ENCODE measurements at regions not wholly inside any gene's neighbourhood (a gene's known extent, or its start where the extent isn't known, plus 50 kb on each side); places are given as distances from the start of the nearest gene placed in this dataset.

DNA sequence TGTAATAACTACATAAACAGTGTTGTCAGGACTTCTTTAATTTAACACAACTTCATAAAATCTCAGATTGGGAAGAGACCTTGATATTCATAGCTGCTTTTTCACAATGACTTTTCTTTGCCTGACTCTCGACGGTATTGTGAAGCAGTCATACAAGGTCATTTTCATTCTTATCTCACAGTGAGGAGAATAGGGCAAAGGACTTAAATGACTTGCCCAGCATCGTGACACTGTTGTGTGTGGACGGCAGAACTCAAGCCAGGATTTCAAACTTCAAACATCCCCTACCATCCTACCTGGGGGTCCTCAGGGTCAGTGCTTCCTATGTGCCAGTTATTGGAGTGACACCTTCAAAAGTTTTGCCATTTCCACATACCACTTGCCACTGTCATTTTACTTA, 138.5 kb upstream of the GDF10 start:
- TF ChIP-seq, protein P1, sequence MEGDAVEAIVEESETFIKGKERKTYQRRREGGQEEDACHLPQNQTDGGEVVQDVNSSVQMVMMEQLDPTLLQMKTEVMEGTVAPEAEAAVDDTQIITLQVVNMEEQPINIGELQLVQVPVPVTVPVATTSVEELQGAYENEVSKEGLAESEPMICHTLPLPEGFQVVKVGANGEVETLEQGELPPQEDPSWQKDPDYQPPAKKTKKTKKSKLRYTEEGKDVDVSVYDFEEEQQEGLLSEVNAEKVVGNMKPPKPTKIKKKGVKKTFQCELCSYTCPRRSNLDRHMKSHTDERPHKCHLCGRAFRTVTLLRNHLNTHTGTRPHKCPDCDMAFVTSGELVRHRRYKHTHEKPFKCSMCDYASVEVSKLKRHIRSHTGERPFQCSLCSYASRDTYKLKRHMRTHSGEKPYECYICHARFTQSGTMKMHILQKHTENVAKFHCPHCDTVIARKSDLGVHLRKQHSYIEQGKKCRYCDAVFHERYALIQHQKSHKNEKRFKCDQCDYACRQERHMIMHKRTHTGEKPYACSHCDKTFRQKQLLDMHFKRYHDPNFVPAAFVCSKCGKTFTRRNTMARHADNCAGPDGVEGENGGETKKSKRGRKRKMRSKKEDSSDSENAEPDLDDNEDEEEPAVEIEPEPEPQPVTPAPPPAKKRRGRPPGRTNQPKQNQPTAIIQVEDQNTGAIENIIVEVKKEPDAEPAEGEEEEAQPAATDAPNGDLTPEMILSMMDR (conservative IDR thresholded peaks at IDR 0.05; ENCODE audit: low read length): no peak
- TF ChIP-seq EZH2phosphoT487 (IDR thresholded peaks at IDR 0.05; ENCODE audit: borderline replicate concordance): no peak

All from Loucy (cell line).